SK-N-SH (cell line): ENCODE measurements at regions not wholly inside any gene's neighbourhood (a gene's known extent, or its start where the extent isn't known, plus 50 kb on each side); places are given as distances from the start of the nearest gene placed in this dataset.

Experiments
- FOXJ3 ChIP-seq: sonication (generic); formaldehyde crosslinking; IDR thresholded peaks from 2 replicates; pipeline ENCODE4 v1.5.1; 2020; ENCODE audit warnings: mild to moderate bottlenecking, missing genetic modification reagents
- GABPA ChIP-seq: IDR thresholded peaks from 2 replicates; pipeline ENCODE4 v1.4.0; 2012; ENCODE audit warnings: low read depth, mild to moderate bottlenecking
- MXI1 ChIP-seq: IDR thresholded peaks from 2 replicates; pipeline ENCODE4 v1.6.1; 2012; ENCODE audit warnings: mild to moderate bottlenecking, low read depth, low read length, improper control_type of control experiment
- RCOR1 ChIP-seq: fragments of 150-350 bp; IDR thresholded peaks from 2 replicates; pipeline ENCODE4 v1.6.1; 2017; ENCODE audit warnings: antibody characterized with exemption, low read length
- RFX5 ChIP-seq: IDR thresholded peaks from 2 replicates; pipeline ENCODE4 v1.6.1; 2012; ENCODE audit warnings: mild to moderate bottlenecking, improper control_type of control experiment, low read length
- TAF1 ChIP-seq: IDR thresholded peaks from 2 replicates; pipeline ENCODE4 v1.6.1; 2012; ENCODE audit warnings: low read depth, mild to moderate bottlenecking, low read length, moderate library complexity, borderline replicate concordance
- TF ChIP-seq, protein P1 (sequence below): IDR thresholded peaks from 2 replicates; pipeline ENCODE4 v1.4.0; 2012; ENCODE audit warnings: low read depth
- TF ChIP-seq, protein P2 (sequence below): fragments of 200-600 bp; sonication (generic); IDR thresholded peaks from 2 replicates; pipeline ENCODE4 v1.6.1; 2017; ENCODE audit warnings: antibody characterized with exemption, mild to moderate bottlenecking, moderate library complexity
- TF ChIP-seq, protein P3 (sequence below): IDR thresholded peaks from 2 replicates; pipeline ENCODE4; 2012
- TF ChIP-seq, protein P4 (sequence below): IDR thresholded peaks from 2 replicates; pipeline ENCODE4 v1.4.0; 2012; ENCODE audit warnings: low read depth, borderline replicate concordance

DNA sequence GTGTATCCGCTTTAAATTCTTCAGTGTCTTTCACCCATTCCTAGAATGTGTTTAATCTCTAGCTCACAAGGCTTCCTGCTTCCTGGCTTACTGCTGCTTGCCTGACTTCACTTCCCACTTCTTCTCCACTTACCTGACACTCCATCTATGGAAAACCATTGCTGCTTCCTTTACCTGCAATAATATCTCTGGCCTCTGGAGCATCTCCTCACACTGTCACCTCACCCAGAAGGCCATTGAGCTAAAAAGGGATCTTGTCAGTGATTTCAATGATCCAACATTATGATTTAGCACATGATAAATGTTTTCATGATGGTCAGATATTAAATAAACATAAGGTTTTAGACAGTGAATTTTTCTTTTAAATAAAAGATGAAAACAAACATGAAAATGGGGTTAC lies 281.1 kb downstream of the MRPS30 start:
- no peak for TF ChIP-seq TAF1
- TF ChIP-seq, protein P1, sequence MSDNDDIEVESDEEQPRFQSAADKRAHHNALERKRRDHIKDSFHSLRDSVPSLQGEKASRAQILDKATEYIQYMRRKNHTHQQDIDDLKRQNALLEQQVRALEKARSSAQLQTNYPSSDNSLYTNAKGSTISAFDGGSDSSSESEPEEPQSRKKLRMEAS: no peak
- TF ChIP-seq RCOR1: no peak
- TF ChIP-seq, protein P2, sequence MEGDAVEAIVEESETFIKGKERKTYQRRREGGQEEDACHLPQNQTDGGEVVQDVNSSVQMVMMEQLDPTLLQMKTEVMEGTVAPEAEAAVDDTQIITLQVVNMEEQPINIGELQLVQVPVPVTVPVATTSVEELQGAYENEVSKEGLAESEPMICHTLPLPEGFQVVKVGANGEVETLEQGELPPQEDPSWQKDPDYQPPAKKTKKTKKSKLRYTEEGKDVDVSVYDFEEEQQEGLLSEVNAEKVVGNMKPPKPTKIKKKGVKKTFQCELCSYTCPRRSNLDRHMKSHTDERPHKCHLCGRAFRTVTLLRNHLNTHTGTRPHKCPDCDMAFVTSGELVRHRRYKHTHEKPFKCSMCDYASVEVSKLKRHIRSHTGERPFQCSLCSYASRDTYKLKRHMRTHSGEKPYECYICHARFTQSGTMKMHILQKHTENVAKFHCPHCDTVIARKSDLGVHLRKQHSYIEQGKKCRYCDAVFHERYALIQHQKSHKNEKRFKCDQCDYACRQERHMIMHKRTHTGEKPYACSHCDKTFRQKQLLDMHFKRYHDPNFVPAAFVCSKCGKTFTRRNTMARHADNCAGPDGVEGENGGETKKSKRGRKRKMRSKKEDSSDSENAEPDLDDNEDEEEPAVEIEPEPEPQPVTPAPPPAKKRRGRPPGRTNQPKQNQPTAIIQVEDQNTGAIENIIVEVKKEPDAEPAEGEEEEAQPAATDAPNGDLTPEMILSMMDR: no peak
- no peak for TF ChIP-seq MXI1
- TF ChIP-seq GABPA: no peak
- no peak for TF ChIP-seq FOXJ3 (CRISPR knock-in tag)
- TF ChIP-seq RFX5: no peak
- TF ChIP-seq, protein P3, sequence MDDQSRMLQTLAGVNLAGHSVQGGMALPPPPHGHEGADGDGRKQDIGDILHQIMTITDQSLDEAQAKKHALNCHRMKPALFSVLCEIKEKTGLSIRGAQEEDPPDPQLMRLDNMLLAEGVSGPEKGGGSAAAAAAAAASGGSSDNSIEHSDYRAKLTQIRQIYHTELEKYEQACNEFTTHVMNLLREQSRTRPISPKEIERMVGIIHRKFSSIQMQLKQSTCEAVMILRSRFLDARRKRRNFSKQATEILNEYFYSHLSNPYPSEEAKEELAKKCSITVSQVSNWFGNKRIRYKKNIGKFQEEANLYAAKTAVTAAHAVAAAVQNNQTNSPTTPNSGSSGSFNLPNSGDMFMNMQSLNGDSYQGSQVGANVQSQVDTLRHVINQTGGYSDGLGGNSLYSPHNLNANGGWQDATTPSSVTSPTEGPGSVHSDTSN: no peak
- TF ChIP-seq, protein P4, sequence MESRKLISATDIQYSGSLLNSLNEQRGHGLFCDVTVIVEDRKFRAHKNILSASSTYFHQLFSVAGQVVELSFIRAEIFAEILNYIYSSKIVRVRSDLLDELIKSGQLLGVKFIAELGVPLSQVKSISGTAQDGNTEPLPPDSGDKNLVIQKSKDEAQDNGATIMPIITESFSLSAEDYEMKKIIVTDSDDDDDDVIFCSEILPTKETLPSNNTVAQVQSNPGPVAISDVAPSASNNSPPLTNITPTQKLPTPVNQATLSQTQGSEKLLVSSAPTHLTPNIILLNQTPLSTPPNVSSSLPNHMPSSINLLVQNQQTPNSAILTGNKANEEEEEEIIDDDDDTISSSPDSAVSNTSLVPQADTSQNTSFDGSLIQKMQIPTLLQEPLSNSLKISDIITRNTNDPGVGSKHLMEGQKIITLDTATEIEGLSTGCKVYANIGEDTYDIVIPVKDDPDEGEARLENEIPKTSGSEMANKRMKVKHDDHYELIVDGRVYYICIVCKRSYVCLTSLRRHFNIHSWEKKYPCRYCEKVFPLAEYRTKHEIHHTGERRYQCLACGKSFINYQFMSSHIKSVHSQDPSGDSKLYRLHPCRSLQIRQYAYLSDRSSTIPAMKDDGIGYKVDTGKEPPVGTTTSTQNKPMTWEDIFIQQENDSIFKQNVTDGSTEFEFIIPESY: no peak
